Colonic mucosa (tissue), 4 donors: ENCODE measurements at regions not wholly inside any gene's neighbourhood (a gene's known extent, or its start where the extent isn't known, plus 50 kb on each side); places are given as distances from the start of the nearest gene placed in this dataset.

ENCODE experiments used
- DNase-seq: peaks from one replicate; pipeline ENCODE4 v3.0.0-alpha.2; 2020
- H3K27ac ChIP-seq: fragments of 200-600 bp; one replicate; pipeline ENCODE4 v1.8.0; 2021
- H3K27me3 ChIP-seq: fragments of 200-600 bp; one replicate; pipeline ENCODE4 v1.8.0; 2021
- H3K36me3 ChIP-seq: fragments of 200-600 bp; one replicate; pipeline ENCODE4 v1.8.0; 2021
- H3K4me1 ChIP-seq: fragments of 200-600 bp; one replicate; pipeline ENCODE4 v1.8.0; 2021; ENCODE audit warnings: mild to moderate bottlenecking
- H3K4me3 ChIP-seq: fragments of 200-600 bp; one replicate; pipeline ENCODE4 v1.8.0; 2021
- H3K9ac ChIP-seq, 2 donors: one replicate each; pipeline ENCODE4 v1.7.0; 2013; ENCODE audit warnings: control low read depth in 2 of 2, low read depth in 2 of 2, low read length in 2 of 2
- H3K9me3 ChIP-seq: fragments of 200-600 bp; one replicate; pipeline ENCODE4 v1.8.0; 2021
- CTCF ChIP-seq: fragments of 200-600 bp; IDR thresholded peaks from one replicate; pipeline ENCODE4 v1.8.0; 2022; ENCODE audit warnings: antibody characterized with exemption, mild to moderate bottlenecking
- intact Hi-C: fragments of 100-400 bp; cut with DNase I; formaldehyde crosslinking; loops from one replicate; pipeline ENCODE4 v1.14.1; 2022
- donor health status: healthy.
- donor health status: DM: no; HTN: no; CAD: no.
- donor health status: DM: no; HTN: no; CAD: no.

- H3K4me1 ChIP-seq, result no peaks in the 10 kb centered on the region
- H3K9ac ChIP-seq, result no peak overlapping the region
- H3K27me3 ChIP-seq, result no peaks in the 10 kb centered on the region
- no peaks in the 10 kb centered on the region for H3K9me3 ChIP-seq
- DNase-seq, result no peak
- TF ChIP-seq CTCF, result no peak
- intact Hi-C loops, result no loop called here
- H3K4me3 ChIP-seq, result no peak overlapping the region
- H3K36me3 ChIP-seq, result no peaks in the 10 kb centered on the region
- no peak overlapping the region for H3K27ac ChIP-seq
These were observed 213.8 kb upstream of the NLRP1 start for GRCh38 chr17:5798094-5798493.

- no peak overlapping the region for H3K9ac ChIP-seq
- H3K4me3 ChIP-seq, result no peak overlapping the region
- intact Hi-C loops, result no loop called here
- no peaks in the 10 kb centered on the region for H3K4me1 ChIP-seq
- H3K27ac ChIP-seq, result no peak overlapping the region
- no peaks in the 10 kb centered on the region for H3K9me3 ChIP-seq
- TF ChIP-seq CTCF, result no peak
- H3K27me3 ChIP-seq, result no peaks in the 10 kb centered on the region
- no peak for DNase-seq
- H3K36me3 ChIP-seq, result no peaks in the 10 kb centered on the region
These were observed 215.8 kb upstream of the NLRP1 start for GRCh38 chr17:5800131-5800530.

GRCh38 chr17:5800646-5801045 is 216.3 kb upstream of the NLRP1 start:
- Histone ChIP-seq H3K4me3 (no peak overlapping the region), H3K27ac (no peak overlapping the region), H3K36me3 (no peaks in the 10 kb centered on the region), H3K27me3 (no peaks in the 10 kb centered on the region), H3K9me3 (no peaks in the 10 kb centered on the region), H3K4me1 (no peaks in the 10 kb centered on the region), H3K9ac (no peak overlapping the region)
- intact Hi-C loops, result no loop called here
- no peak for DNase-seq
- no peak for TF ChIP-seq CTCF

GRCh38 chr17:5804251-5804650 is 219.9 kb upstream of the NLRP1 start:
- Histone ChIP-seq H3K27me3 (no peaks in the 10 kb centered on the region), H3K27ac (no peak overlapping the region), H3K4me1 (no peaks in the 10 kb centered on the region), H3K9ac (no peak overlapping the region), H3K9me3 (no peaks in the 10 kb centered on the region), H3K36me3 (no peaks in the 10 kb centered on the region), H3K4me3 (no peak overlapping the region)
- DNase-seq, result no peak
- TF ChIP-seq CTCF, result no peak
- intact Hi-C loops, result no loop called here

GRCh38 chr17:5809056-5809455 is 224.7 kb upstream of the NLRP1 start:
- no peak for DNase-seq
- Histone ChIP-seq H3K4me1 (no peaks in the 10 kb centered on the region), H3K4me3 (no peak overlapping the region), H3K9me3 (no peaks in the 10 kb centered on the region), H3K9ac (no peak overlapping the region), H3K27me3 (no peaks in the 10 kb centered on the region), H3K27ac (no peak overlapping the region), H3K36me3 (no peaks in the 10 kb centered on the region)
- TF ChIP-seq CTCF, result no peak
- intact Hi-C loops, result no loop called here
